ENCODE measurements at regions not wholly inside any gene's neighbourhood (a gene's known extent, or its start where the extent isn't known, plus 50 kb on each side); places are given as distances from the start of the nearest gene placed in this dataset.

- TF ChIP-seq CTCF (conservative IDR thresholded peaks at IDR 0.05; ENCODE audit: low read depth, low read length) (no peak), CHD1 (IDR thresholded peaks at IDR 0.05; ENCODE audit: low read depth, low read length) (no peak), POLR2A (IDR thresholded peaks at IDR 0.05; ENCODE audit: low read depth, low read length) (no peak), USF2 (IDR thresholded peaks at IDR 0.05; ENCODE audit: low read depth, low read length) (no peak), FOS (IDR thresholded peaks at IDR 0.05; ENCODE audit: low read depth, low read length) (no peak), RCOR1 (IDR thresholded peaks at IDR 0.05; ENCODE audit: insufficient replicate concordance, low read length) (no peak), MAFK (IDR thresholded peaks at IDR 0.05; ENCODE audit: low read depth, low read length) (no peak), BHLHE40 (IDR thresholded peaks at IDR 0.05; ENCODE audit: low read depth, low read length) (no peak)
These were observed 664.6 kb upstream of the CA10 start for GRCh38 chr17:52823155-52823554.

Measured in IMR-90 (cell line).